Peyer's patch (tissue), 4 donors: ENCODE measurements at regions not wholly inside any gene's neighbourhood (a gene's known extent, or its start where the extent isn't known, plus 50 kb on each side); places are given as distances from the start of the nearest gene placed in this dataset.

Source experiments
- POLR2A ChIP-seq, 2 donors: fragments of 450-650 bp; IDR thresholded peaks; one replicate each; pipeline ENCODE4 v1.5.1; 2017; ENCODE audit warnings: antibody characterized with exemption in 2 of 2, mild to moderate bottlenecking in 2 of 2, moderate library complexity in 2 of 2
- TF ChIP-seq, protein P1 (sequence below), 6 experiments: fragments of 450-650 bp in 4 of 6; fragments of 200-600 bp in 2 of 6; sonication (generic) in 1 of 6; IDR thresholded peaks; one replicate each; pipeline ENCODE4 v1.5.1; 2017 to 2019; ENCODE audit warnings: antibody characterized with exemption in 6 of 6, mild to moderate bottlenecking in 3 of 6, moderate library complexity in 1 of 6

GRCh38 chr3:4138786-4139431 is 164.3 kb upstream of the SETMAR start:
- TF ChIP-seq, protein P1, sequence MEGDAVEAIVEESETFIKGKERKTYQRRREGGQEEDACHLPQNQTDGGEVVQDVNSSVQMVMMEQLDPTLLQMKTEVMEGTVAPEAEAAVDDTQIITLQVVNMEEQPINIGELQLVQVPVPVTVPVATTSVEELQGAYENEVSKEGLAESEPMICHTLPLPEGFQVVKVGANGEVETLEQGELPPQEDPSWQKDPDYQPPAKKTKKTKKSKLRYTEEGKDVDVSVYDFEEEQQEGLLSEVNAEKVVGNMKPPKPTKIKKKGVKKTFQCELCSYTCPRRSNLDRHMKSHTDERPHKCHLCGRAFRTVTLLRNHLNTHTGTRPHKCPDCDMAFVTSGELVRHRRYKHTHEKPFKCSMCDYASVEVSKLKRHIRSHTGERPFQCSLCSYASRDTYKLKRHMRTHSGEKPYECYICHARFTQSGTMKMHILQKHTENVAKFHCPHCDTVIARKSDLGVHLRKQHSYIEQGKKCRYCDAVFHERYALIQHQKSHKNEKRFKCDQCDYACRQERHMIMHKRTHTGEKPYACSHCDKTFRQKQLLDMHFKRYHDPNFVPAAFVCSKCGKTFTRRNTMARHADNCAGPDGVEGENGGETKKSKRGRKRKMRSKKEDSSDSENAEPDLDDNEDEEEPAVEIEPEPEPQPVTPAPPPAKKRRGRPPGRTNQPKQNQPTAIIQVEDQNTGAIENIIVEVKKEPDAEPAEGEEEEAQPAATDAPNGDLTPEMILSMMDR (IDR thresholded peaks at IDR 0.05), result no peak
- no peak for TF ChIP-seq POLR2A (IDR thresholded peaks at IDR 0.05)
